GM12872 (cell line): ENCODE measurements at regions not wholly inside any gene's neighbourhood (a gene's known extent, or its start where the extent isn't known, plus 50 kb on each side); places are given as distances from the start of the nearest gene placed in this dataset.

Source experiments
- TF ChIP-seq, protein P1 (sequence below): IDR thresholded peaks from 3 replicates; pipeline ENCODE4 v1.5.1; 2011; ENCODE audit warnings: low read depth, mild to moderate bottlenecking, low read length, moderate library complexity; ENCODE audit not compliant: insufficient read depth

DNA sequence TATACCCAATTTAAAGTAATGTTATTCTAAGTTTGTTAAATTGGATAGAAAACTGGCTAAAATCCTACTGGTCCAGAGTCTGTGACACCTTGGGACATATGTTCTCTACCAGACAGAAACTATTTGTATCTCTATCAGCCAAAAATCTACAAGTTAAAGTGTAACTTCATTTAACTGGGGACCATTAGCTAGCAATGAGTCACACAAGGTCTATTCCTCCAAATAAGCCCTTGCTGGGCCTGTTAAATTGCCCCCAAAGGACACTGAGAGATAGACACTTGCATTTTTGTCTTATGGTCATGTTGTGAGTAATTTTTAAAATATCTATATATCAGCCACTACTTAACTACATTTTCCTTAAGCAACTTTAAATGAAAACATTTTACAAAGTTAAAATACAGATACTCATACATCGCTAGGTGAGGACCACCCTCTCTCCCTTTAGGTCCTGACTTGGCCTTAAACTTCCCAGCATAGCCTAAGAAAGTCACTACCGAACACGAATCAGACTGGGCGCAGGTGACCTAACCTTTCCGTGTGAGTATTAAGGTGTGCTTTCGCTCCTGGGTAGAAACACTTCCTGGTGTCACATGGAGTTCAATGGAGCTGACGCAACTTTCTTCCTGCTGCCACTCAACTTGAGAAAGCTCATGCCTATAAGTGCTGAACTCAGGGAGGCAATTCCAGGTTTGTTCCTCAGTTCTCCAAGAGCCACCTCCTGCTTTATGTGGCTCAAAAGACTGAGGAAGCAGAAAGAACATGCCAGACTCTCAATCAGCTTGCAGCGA lies 249.1 kb downstream of the DIRAS2 start:
- TF ChIP-seq, protein P1, sequence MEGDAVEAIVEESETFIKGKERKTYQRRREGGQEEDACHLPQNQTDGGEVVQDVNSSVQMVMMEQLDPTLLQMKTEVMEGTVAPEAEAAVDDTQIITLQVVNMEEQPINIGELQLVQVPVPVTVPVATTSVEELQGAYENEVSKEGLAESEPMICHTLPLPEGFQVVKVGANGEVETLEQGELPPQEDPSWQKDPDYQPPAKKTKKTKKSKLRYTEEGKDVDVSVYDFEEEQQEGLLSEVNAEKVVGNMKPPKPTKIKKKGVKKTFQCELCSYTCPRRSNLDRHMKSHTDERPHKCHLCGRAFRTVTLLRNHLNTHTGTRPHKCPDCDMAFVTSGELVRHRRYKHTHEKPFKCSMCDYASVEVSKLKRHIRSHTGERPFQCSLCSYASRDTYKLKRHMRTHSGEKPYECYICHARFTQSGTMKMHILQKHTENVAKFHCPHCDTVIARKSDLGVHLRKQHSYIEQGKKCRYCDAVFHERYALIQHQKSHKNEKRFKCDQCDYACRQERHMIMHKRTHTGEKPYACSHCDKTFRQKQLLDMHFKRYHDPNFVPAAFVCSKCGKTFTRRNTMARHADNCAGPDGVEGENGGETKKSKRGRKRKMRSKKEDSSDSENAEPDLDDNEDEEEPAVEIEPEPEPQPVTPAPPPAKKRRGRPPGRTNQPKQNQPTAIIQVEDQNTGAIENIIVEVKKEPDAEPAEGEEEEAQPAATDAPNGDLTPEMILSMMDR, result no peak

DNA sequence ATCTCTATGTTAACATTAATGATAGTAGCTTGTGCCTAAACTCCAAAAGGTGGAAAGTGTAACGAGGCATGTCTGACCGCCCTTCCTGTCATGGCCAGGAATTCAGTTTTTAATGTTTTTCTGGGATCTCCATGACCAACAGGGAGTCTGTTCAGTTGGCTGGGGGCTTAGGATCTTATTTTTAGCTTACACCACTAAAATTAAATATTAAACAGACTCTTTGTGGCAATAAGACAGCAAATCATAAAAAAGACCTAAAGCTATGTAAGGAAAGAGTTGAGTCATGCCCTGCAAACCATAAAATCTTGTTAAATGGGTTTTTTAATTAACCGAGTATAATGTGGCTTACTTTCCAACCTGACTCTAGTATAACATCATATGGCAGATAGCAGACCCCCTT lies 247.8 kb downstream of the DIRAS2 start:
- TF ChIP-seq, protein P1, result no peak

DNA sequence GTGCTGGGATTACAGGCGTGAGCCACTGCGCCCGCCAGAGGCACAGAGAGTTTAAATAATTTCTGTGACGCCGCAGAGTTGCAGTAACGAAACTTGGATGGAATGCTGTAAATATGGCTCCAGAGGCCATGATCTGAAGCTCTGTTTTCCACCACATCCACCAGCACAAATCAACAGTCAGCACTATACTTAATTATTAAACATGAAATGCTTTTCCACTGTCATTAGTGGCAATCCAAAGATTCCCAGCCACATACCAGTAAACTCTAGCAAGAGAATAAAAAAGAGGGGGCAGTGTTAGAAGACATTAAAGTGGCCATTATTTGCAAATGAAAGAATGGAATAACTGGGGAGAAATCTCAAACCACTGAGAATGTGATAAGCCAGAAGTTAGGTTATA lies 242.5 kb downstream of the DIRAS2 start:
- TF ChIP-seq, protein P1, result no peak

DNA sequence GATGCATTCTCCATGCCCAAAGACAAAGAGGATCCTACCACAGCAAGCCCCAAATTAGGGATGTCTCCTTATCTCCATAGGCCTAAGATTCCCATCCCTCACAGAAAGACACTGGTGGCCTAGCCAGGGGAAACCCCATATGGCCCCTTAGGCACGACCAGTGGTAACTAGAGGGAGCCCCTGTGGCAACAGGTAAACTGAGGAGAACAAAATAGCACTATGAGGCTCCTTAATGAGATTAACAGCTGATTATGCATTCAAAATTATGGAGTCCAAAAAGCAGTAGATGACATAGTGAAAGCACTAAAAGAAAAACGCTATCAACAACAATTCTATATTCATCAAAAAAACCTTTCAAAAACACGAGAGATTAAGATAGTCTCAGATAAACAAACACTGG lies 234.0 kb downstream of the DIRAS2 start:
- TF ChIP-seq, protein P1, result no peak

DNA sequence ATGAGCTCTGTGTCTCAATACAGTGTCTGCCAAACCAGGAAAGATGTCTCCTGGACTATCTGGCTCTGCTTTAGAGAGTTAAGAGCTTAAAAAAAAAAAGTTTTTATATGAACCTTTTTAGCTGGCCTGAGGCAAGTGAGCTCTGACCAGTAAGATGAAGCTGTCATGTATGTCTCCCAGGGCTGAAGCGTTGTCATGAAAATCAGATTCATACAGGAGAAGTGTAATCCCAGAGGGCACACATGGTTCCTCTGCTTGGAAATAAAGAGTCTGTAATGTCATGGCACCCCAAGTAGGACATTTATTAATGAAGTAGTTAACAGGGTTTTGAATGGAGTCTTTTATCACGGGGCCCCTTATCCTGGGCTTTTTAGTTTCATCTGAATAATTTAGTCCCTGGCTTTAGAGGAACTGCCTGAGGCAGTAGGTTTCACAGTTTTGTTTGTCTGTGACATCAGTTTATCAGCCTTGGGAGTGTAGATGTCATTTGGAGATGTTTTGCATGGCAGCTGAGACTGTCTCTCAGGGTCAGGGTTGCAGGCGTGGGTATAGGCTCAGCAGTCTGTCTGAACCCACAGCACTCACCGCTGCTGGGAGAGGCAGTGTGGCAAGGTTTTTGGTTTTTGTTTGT lies 223.3 kb downstream of the DIRAS2 start:
- TF ChIP-seq, protein P1, result no peak

DNA sequence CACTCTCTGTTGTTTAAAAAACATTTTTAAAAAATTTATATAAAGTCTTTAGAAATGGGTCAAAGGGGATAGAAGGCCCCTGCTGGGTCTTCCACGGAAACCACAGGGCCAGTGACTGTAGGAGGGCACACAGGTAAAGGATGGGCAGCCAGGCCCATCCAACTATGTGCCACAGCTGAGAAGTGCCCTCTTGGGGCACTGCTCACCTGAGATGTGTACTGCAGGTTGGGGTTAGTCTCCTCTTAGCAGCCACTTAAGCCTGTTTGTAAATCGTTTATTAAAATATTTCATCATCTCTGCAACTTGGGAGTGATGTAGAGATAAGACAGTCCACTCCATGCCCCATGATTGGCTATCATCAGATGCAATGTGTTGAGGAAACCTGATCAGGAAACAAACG lies 222.4 kb downstream of the DIRAS2 start:
- TF ChIP-seq, protein P1, result no peak

DNA sequence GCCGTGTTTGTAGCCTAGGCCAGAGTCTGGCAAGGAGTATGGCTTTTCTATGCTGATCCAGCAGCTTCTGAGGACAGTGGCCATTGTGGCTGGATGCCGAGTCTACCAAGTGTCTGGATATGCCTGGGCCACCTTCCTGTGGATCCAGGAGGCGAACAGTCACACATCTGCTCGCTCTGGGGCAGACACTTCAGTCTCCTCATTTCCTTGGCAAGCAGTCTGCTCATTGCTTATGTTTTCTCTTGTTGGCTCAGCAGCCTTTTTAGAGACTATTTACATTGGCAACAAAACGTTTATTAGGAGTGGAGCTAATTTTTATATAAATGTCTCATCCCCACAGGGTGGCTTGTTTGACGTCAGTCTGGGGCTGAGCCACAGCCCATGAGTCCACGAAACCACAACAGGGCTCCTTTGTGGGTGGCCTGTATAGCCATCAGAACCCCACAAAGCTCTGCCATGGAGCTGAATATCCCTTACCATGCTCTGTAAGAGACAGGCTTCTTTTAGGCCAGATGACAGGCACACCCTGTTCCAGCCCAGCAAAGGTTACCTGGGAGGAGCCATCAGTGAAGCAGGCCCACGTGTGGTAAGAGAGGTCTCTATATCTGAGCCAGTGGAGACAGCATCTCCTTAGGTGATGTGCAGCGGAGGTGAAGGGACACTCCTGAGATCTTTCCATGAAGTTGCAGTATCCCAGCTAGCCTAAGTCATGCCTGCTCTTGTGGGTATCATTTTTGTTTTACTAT lies 221.7 kb downstream of the DIRAS2 start:
- TF ChIP-seq, protein P1, result no peak
